Smooth muscle cell (in vitro differentiated cells): ENCODE measurements at regions not wholly inside any gene's neighbourhood (a gene's known extent, or its start where the extent isn't known, plus 50 kb on each side); places are given as distances from the start of the nearest gene placed in this dataset.

Source experiments
- DNase-seq: peaks from one replicate; lab custom pipeline; 2025; ENCODE audit not compliant: unreplicated experiment; lab: John Stamatoyannopoulos, UW
- H2AFZ ChIP-seq: fragments of 200-600 bp; sonication (generic); 2 replicates; pipeline ENCODE4 v1.6.0; 2016; ENCODE audit warnings: antibody characterized with exemption, low read depth, mild to moderate bottlenecking
- H3F3A ChIP-seq: fragments of 200-600 bp; sonication (generic); 2 replicates; pipeline ENCODE4 v1.6.0; 2017; ENCODE audit warnings: antibody characterized with exemption, low read depth
- H3K27ac ChIP-seq: fragments of 200-600 bp; sonication (generic); 2 replicates; pipeline ENCODE4 v1.5.1; 2016; ENCODE audit warnings: low read depth, mild to moderate bottlenecking
- H3K27me3 ChIP-seq: fragments of 200-600 bp; sonication (generic); 2 replicates; pipeline ENCODE4 v1.6.1; 2016; ENCODE audit warnings: low read depth, mild to moderate bottlenecking
- H3K36me3 ChIP-seq: fragments of 200-600 bp; sonication (generic); 2 replicates; pipeline ENCODE4 v1.5.1; 2016; ENCODE audit warnings: low read depth
- H3K4me1 ChIP-seq: fragments of 200-600 bp; sonication (generic); 2 replicates; pipeline ENCODE4 v1.5.1; 2016; ENCODE audit warnings: low read depth
- H3K4me2 ChIP-seq: fragments of 200-600 bp; sonication (generic); 2 replicates; pipeline ENCODE4 v1.6.0; 2016; ENCODE audit warnings: mild to moderate bottlenecking
- H3K4me3 ChIP-seq: fragments of 200-600 bp; sonication (generic); 2 replicates; pipeline ENCODE4 v1.5.1; 2016; ENCODE audit warnings: mild to moderate bottlenecking
- H3K79me2 ChIP-seq: fragments of 200-600 bp; sonication (generic); 2 replicates; pipeline ENCODE4 v1.6.0; 2016; ENCODE audit warnings: low read depth, mild to moderate bottlenecking
- H3K9ac ChIP-seq: fragments of 200-600 bp; sonication (generic); 2 replicates; pipeline ENCODE4 v1.6.0; 2016; ENCODE audit warnings: low read depth
- H3K9me3 ChIP-seq: fragments of 200-600 bp; sonication (generic); replicated peaks from 2 replicates; pipeline ENCODE4 v1.5.1; 2016; ENCODE audit warnings: low read depth
- H4K20me1 ChIP-seq: fragments of 200-600 bp; sonication (generic); 2 replicates; pipeline ENCODE4 v1.6.0; 2016; ENCODE audit warnings: low read depth
- CTCF ChIP-seq: fragments of 200-600 bp; sonication (generic); IDR thresholded peaks from 2 replicates; pipeline ENCODE4 v1.5.1; 2017; ENCODE audit warnings: borderline replicate concordance, mild to moderate bottlenecking, antibody characterized with exemption; ENCODE audit not compliant: insufficient read depth, poor library complexity, severe bottlenecking
- WGBS: methylation state at CpG from one replicate; pipeline ENCODE4 v1.1.7; 2016; ENCODE audit warnings: low lambda C conversion rate; 5-methylcytosine and 5-hydroxymethylcytosine counted together

DNA sequence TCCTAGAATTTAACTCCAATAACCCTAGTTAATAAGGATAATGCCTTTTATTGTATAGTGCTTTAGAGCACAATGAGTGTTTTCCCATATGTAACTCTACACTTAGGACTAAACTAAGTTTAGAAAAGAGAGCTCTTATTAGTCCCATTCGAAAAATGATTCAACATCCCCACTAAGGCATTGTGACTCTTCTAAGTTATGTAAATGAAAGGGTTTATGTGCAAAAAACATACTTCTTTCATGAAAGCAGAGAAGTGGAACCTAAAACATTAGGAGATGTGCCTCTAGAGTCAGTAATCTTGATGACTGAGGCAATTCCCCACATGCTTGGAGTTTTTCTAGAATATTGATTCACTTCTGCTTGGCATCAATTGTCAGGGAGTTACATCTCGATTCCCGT, 344.1 kb upstream of the ZNF717 start:
- Histone ChIP-seq H3F3A (no peaks in the 10 kb centered on the region), H4K20me1 (no peaks in the 10 kb centered on the region), H3K9ac (no peak overlapping the region), H3K27me3 (no peaks in the 10 kb centered on the region), H3K9me3 (no peaks in the 10 kb centered on the region), H3K36me3 (no peaks in the 10 kb centered on the region), H3K79me2 (no peaks in the 10 kb centered on the region), H3K4me2 (no peak overlapping the region), H3K4me3 (no peak overlapping the region), H3K27ac (no peak overlapping the region), H2AFZ (no peak overlapping the region), H3K4me1 (no peaks in the 10 kb centered on the region)
- 86% methylated on average over 3 of the region's 3 CpGs for WGBS
- TF ChIP-seq CTCF: no peak
- DNase-seq: no peak

- DNase-seq: no peak
- WGBS: 81% methylated on average over 7 of the region's 7 CpGs
- Histone ChIP-seq H3K79me2 (no peaks in the 10 kb centered on the region), H3K9me3 (no peaks in the 10 kb centered on the region), H3K4me3 (no peak overlapping the region), H2AFZ (no peak overlapping the region), H3K27ac (no peak overlapping the region), H3K4me1 (no peaks in the 10 kb centered on the region), H3K36me3 (no peaks in the 10 kb centered on the region), H3K9ac (no peak overlapping the region), H3K27me3 (no peaks in the 10 kb centered on the region), H3K4me2 (no peak overlapping the region), H4K20me1 (no peaks in the 10 kb centered on the region), H3F3A (no peaks in the 10 kb centered on the region)
- no peak for TF ChIP-seq CTCF
Measured at GRCh38 chr3:76131396-76132153, 346.2 kb upstream of the ZNF717 start.

DNA sequence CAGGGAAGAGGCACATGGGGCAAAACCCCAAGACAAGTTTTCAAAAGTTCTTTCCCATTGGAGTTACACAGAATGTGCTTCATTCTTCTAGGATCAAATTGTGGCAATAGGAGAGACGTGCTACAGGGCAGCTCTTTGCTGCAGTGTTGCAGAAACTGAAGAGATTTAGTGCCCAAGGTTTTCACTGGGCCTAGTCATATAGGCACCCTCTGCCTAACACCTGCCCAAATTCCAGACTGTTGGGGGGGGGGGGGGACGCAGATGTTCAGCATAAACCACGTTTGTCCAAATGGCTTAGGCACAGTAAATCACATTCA, 346.8 kb upstream of the ZNF717 start:
- Histone ChIP-seq H2AFZ (no peak overlapping the region), H3K4me3 (no peak overlapping the region), H3K79me2 (no peaks in the 10 kb centered on the region), H3K27ac (no peak overlapping the region), H4K20me1 (no peaks in the 10 kb centered on the region), H3F3A (no peaks in the 10 kb centered on the region), H3K9ac (no peak overlapping the region), H3K36me3 (no peaks in the 10 kb centered on the region), H3K27me3 (no peaks in the 10 kb centered on the region), H3K9me3 (no peaks in the 10 kb centered on the region), H3K4me1 (no peaks in the 10 kb centered on the region), H3K4me2 (no peak overlapping the region)
- no peak for TF ChIP-seq CTCF
- DNase-seq: no peak
- 77% methylated on average over 3 of the region's 3 CpGs for WGBS

- no peak overlapping the region for H3K4me3 ChIP-seq
- H3K27ac ChIP-seq: no peak overlapping the region
- no peak overlapping the region for H3K9ac ChIP-seq
- no peaks in the 10 kb centered on the region for H3F3A ChIP-seq
- no peaks in the 10 kb centered on the region for H3K4me1 ChIP-seq
- no peaks in the 10 kb centered on the region for H3K79me2 ChIP-seq
- H2AFZ ChIP-seq: no peak overlapping the region
- DNase-seq: no peak
- H3K4me2 ChIP-seq: no peak overlapping the region
- H3K27me3 ChIP-seq: no peaks in the 10 kb centered on the region
- H4K20me1 ChIP-seq: no peaks in the 10 kb centered on the region
- no peaks in the 10 kb centered on the region for H3K36me3 ChIP-seq
- no peaks in the 10 kb centered on the region for H3K9me3 ChIP-seq
- TF ChIP-seq CTCF: no peak
- WGBS: 69% methylated on average over 6 of the region's 6 CpGs
Measured at GRCh38 chr3:76134166-76134565, 348.8 kb upstream of the ZNF717 start.
